HG03103 (cell line): ENCODE measurements at regions not wholly inside any gene's neighbourhood (a gene's known extent, or its start where the extent isn't known, plus 50 kb on each side); places are given as distances from the start of the nearest gene placed in this dataset.
A peak's percentile ranks its signal among the peaks of the same experiment; 100 is the strongest.
"Not testable (repeated sequence)": the region's sequence is repeated elsewhere in the genome, so short reads cannot be mapped to it uniquely, and the experiment has no call there.

Experiments used
- ATAC-seq: cut with Tn5 transposase; IDR thresholded peaks from one replicate; pipeline ENCODE4 v1.9.1; 2021; ENCODE audit warnings: low read depth; ENCODE audit not compliant: unreplicated experiment

- ATAC-seq: peak; percentile 52
These were observed 121.4 kb upstream of the GATB start for GRCh38 chr4:151882072-151882803.

- no peak for ATAC-seq
These were observed 119.1 kb upstream of the GATB start for GRCh38 chr4:151879705-151880445.

GRCh38 chr4:151876381-151876988 is 115.7 kb upstream of the GATB start:
- no peak for ATAC-seq

- no peak for ATAC-seq
These were observed 113.5 kb upstream of the GATB start for GRCh38 chr4:151874328-151874727.

DNA sequence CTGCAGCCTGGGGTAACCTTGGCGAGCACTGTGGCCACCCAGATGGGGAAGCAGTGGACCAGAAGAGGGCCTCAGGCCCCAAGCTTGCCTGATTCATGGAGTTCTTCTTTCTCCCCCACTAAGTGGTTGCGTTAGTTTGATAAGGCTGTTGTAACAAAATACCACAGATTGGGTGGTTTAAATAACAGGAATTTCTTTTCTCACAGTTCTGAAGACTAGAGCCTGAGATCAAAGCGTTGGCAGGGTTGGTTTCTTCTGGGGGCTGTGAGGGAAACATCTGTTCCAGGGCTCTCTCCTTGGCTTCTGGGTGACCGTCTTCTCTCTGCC is 105.7 kb upstream of the GATB start:
- ATAC-seq: no peak

GRCh38 chr4:151865744-151866591 is 105.2 kb upstream of the GATB start:
- no peak for ATAC-seq

DNA sequence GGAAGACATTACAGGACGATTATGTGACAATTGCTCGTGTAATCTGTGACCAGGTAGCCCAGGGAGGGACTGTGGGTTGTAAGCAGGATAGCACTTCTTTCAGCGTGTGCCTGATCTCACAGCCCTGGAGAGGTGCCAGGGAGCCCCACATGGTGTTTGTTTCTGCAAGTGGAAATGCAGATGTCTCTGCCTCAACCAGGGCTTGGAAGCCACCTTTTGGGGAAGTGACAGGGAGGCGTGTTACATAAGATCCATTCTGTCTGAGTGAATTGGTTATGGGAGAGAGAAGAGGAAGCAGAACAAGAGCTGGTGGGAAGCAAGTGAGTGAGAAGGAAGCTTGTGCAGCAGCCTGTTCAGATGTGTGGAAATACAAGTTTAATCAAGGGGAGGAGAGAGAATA is 104.5 kb upstream of the GATB start:
- no peak for ATAC-seq

DNA sequence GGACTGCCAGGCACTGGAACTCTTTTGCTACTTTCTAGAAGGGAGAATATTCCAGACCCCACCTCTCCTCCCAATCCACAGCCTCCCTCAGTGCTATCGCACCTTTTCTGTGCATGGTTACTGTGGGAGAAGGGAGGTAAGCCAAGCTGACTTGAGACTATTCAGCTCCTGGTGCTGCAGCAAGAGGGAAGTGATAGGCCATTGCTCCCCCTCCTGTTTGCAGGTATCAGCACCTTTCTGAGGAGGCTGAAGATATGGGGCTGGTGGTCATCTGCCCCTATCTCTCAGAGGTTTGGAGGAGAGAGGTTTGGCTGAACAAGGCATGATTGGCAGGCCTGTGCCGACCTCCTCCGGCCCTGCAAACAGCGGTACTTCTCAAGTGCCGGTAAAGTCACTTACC is 103.3 kb upstream of the GATB start:
- ATAC-seq: no peak

- ATAC-seq: no peak
These were observed 102.0 kb upstream of the GATB start for GRCh38 chr4:151862766-151863165.

DNA sequence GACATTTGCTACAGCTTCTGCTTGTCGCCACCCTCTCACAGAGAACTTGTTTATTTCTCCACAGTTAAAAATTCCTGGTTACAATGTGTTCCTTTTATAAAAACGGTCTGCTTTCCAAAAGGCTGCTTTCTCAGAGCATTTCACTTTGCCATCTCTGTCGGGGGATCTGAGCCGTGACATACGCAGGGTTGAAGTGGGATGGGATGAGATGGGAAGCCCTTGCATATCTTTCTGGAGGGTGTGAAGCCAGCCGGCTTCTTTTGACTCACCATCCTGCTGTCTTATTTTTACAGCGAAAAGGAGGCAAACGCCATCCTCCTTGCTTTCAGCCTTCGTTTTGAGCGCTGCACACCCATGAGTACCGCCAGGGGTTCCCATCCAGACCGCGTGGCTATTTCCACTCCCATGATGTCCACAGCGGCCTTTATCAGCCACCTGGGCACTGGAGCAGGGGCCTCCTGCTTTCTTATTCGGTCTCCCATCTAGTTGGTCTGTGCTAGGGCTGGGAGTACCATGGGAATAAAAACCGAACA is 99.8 kb upstream of the GATB start:
- ATAC-seq: no peak

- no peak for ATAC-seq
These were observed 98.8 kb upstream of the GATB start for GRCh38 chr4:151859641-151860040.

DNA sequence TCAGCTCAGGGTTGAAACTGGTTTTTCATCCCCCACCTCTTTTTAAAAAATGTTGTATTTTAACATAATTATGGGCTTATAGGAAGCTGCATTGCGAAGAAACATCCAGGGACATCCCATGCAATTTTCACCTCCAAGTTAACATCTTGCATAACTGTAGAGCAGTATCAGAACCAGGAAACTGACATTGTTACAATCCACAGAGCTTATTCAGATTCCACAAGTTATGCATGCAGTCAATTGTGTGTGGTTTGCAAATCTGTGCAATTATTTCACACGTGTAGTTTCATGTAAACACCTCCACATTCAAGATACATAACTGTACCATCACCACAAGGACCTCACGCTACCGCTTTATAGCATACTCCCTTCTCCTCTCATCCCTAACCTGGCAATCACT is 97.5 kb upstream of the GATB start:
- no peak for ATAC-seq

- ATAC-seq: no peak
These were observed 96.6 kb upstream of the GATB start for GRCh38 chr4:151857368-151857767.

DNA sequence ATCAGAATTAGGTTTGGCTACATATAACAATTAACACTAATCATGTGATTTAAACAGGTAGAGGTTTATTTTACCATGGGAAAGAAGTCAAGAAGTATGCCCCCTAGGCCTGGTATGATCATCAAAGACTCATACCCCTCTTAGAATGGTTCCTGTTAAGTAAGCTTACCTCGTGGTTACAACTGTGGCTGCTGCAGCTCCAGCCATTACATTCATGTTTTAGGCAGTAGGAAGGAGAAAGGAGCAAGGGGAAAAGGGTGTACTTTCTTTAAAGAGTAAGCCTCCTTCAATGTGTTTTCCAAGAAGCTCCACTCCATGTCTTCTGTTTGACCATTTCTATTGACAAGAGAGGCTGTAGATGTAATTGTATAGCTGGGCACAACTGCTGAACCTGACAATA is 94.9 kb upstream of the GATB start:
- ATAC-seq: no peak

GRCh38 chr4:151854731-151855130 is 93.9 kb upstream of the GATB start:
- ATAC-seq: no peak

- no peak for ATAC-seq
These were observed 92.2 kb upstream of the GATB start for GRCh38 chr4:151853034-151853433.

GRCh38 chr4:151852202-151852601 is 91.4 kb upstream of the GATB start:
- no peak for ATAC-seq

GRCh38 chr4:151851354-151851753 is 90.5 kb upstream of the GATB start:
- ATAC-seq: no peak

DNA sequence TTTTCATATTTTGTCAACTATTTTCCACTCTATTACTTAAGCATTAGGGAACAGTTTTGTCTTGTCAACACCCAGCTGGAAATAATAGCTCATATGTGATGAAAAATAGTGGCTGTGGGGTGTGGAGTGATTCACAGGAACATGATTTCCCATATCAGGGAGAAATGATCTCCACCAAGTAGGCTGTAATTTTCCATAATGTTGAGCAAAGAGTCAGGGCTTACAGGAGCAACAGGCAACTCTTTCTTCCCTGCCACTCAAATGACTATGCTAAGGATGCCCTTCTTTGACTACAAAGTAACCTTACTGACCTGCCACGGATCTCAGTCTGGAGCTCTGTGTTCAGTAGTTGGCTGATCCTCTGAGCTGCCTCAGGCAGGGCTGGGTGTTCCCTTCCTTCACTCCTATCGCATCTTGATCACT is 90.0 kb upstream of the GATB start:
- no peak for ATAC-seq

DNA sequence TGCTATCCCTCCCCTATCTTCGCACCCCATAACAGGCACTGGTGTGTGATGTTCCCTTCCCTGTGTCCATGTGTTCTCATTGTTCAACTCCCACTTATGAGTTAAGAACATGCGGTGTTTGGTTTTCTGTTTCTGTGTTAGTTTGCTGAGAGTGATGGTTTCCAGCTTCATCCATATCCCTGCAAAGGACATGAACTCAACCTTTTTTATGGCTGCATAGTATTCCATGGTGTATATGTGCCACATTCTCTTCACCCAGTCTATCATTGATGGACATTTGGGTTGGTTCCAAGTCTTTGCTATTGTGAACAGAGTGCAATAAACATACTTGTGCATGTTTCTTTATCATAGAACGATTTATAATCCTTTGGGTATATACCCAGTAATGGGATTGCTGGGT is 84.7 kb upstream of the GATB start:
- not testable (repeated sequence) for ATAC-seq
